ENCODE measurements at regions not wholly inside any gene's neighbourhood (a gene's known extent, or its start where the extent isn't known, plus 50 kb on each side); places are given as distances from the start of the nearest gene placed in this dataset.
"Not testable (repeated sequence)": the region's sequence is repeated elsewhere in the genome, so short reads cannot be mapped to it uniquely, and the experiment has no call there.

GRCh38 chr3:82376883-82377282, 615.4 kb upstream of the GBE1 start:
- DNase-seq: no peak

GRCh38 chr3:82373833-82374232, 612.4 kb upstream of the GBE1 start:
- DNase-seq: not testable (repeated sequence)

GRCh38 chr3:82364827-82365226, 603.4 kb upstream of the GBE1 start:
- no peak for DNase-seq

DNA sequence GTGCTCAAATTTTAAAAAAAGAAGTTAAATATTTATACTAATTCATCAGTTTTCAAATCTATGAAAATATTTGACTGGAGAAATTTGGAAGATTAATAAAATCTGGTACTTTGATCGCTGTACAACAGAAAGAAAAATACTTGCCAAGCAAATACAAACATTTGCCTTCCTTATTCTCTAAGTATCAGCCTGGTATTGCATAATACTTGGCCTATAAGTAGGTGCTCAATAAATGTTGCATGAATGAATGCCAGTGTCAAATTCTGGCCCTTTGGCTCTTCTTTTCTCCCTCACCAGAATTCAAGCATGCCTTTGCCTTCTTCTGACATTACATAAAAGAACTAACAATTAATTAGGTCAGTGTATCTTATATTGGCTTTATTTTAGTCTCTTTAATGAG, 601.7 kb upstream of the GBE1 start:
- no peak for DNase-seq

- no peak for DNase-seq
Measured at GRCh38 chr3:82355228-82355627, 593.8 kb upstream of the GBE1 start.

DNA sequence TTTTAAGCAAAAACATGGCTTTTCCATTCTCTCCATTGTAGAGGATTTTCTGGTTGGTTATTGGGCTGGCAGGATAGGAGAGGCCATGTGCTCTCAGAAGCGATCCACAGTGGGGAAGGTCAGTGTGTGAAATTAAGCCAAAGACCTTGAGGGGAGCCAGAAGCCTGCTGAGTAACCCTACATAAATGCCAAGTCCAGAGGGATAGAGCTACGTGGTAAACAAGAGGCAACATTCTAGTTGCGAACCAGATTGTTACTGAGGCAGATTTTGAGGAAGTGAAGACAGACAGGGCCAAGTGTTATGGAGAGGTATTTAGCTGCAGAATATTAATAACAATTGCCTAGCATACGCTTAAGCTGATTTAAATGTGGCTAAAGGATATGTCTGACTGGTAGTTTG, 592.8 kb upstream of the GBE1 start:
- no peak for DNase-seq

- no peak for DNase-seq
Measured at GRCh38 chr3:82353306-82354171, 592.1 kb upstream of the GBE1 start.

DNA sequence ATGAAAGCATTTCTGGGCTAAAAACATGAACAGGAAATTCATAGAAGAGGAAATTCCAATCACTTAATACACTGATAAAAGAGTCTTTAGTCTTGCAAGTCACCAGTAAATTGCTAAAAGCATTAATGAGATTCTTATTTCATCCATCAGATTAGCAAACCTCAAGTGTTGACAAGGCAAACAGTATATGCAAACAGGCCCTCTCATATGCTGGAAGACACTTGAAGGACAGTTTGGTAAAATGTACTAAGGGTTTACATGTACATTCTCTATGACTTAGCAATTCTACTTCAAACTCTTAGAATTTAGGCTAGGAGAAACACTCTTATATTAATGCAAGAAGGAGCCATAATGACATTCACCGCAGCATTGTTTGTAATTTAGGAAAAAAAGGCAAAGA, 586.1 kb upstream of the GBE1 start:
- no peak for DNase-seq

DNA sequence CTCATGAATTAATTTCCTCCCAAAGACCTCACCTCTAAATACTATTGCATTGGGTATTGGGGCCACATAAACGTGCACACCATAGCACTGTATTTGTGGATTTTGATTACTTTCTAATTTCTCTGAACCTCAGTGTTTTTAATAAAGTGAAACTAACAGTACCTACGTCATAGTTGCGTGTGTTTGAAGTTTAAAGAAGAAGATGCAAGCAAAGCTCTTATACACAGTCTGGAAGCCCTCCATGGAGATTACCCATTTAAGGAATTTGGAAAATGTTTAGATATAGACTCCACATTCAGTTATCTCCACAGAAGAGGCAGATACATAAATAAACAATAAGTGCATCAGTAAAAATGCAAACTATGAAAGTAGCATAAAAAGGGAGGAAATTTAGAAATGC, 581.1 kb upstream of the GBE1 start:
- DNase-seq: no peak

GRCh38 chr3:82329300-82329699, 567.9 kb upstream of the GBE1 start:
- no peak for DNase-seq

DNA sequence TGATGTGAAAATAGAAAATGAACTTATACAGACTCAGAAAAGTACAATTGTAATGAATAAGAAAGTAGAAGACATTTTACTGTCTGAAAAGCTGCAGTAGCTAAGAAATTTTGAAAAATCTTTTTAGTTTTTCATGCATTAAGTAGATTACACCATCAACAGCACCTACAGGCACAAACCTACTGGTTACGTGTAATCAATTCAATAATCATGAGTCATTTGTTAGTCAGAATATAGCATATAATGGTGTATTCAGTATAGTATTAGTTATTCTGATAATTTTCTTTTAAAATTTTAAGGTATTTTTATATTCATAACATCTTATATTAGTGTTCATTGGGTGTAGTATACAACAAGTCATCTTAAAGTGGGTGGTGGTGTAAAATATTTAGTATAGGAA, 550.5 kb upstream of the GBE1 start:
- DNase-seq: no peak

DNA sequence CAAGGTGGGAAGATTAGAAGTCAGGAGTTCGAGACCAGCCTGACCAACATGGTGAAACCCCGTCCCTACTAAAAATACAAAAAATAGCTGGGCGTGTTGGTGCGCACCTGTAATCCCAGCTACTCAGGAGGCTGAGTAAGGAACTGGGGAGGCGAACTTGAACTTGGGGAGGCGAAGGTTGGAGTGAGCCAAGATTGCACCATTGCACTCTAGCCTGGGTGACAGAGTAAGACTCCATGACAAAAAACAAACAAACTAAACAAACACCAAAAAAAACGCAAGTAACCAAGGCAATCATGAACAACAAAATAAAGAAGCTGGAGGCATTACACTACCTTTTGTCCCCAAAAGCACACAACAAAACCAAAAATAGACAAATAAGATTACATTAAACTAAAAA, 547.3 kb upstream of the GBE1 start:
- no peak for DNase-seq

GRCh38 chr3:82306189-82306588, 544.7 kb upstream of the GBE1 start:
- DNase-seq: no peak

DNA sequence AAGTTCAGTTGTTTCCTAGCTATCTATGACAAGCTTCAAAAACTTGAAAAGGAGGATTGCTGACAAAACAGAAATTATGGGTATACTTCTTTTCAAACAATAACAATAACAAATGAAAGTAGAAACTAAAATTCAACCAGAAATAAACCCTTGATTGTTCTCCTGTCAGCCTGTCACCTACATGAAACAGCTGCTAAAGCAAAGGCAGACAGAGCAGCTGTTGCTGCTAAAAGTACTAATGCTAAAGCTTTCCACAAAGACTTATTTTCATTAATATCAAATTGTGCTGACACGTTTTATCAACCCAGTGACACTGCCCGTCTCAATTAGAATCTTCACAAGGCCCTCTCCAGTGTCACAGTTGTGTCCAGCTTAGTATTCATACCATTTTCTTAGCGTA, 533.2 kb upstream of the GBE1 start:
- no peak for DNase-seq

- DNase-seq: no peak
Measured at GRCh38 chr3:82293867-82294266, 532.4 kb upstream of the GBE1 start.

DNA sequence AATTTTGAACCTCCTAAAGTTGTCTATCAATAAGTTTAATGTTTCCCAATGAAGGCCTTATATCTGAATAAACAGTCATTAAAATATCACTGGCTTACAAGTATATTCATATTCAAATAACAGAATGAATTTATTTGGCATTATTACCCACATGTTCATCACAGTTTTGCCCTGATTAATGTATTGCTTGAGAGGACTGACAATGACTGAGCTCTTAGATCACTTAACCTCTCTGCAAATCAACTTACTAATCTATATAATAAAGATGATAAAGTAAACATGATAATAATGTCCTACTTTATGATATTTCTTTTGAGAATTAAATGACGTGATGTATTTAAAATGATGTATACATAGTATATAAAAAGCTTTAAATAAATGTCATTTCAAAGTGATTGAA, 532.0 kb upstream of the GBE1 start:
- DNase-seq: no peak

DNA sequence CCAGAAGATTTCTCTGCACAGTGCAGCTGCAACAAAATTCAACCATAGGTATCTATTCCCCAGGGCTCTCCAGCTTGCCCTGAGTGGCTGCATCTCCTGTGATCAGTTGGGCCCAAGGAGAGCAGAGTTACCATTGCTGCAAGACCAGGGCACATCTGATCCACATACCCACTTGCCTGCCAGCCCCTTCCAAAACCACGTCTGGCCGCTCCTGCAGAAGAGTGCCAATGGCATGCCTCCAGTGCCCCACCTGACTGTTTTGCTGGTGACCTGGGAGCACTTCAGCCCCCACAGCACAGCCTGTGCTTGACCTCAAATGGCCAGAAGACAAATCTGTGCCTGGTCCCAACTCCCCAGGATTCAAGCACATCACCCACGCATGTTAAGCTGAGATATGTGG, 526.1 kb upstream of the GBE1 start:
- DNase-seq: no peak

DNA sequence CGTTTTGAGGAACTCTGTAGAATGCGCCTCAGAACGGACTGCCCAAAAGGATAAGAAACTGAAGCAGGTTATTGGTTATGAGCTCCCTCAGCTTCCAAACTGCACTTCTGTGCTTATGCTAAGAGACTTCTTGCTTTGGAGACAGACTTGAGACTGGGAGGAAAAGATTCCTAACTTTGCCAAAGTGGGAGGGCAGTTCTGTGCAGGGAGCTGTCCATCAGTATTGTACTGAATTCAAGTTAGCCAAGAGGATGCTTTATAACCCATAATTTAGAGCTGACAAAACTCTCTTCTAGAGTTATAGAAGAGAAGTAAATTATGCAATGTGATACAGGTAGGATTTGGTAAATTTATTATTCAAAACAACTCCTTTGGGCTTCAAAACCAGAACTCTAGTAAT, 519.8 kb upstream of the GBE1 start:
- no peak for DNase-seq

DNA sequence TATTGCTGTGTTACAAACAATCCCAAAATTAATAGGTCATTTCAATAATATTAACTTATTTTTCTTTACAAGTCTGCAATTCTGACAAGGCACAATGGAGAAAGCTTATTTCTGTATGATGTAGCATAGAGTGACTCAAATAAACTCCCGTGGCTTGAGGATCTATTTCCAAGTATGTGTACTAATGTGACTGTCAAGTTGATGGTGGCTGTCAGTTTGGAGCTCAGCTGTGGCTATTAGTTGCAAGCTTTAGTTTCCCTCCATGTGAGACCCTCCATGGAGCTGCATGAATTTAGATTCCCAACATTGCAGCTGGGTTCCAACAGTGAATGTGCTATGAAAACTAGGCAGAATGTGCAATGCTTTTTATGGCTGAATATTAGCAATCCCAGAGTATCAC, 515.5 kb upstream of the GBE1 start:
- DNase-seq: no peak

DNA sequence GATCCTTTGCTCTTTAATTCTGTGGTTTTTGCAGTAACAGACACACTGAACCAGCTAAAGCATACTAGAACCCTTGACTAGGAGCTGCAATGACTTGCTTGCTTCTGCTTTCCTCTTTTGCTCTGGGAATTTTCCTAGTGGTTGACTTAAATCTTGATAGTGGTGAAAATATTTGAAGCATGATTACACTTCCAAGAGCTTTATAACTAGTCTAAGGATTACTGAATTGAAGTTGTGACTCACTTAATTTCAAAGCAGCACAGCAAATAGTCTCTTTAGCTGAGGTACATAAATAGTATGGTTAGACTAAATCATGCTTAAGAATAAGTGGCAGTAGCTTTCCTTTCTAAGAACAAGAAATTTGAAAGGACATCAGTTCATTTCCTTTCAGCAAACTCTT, 513.5 kb upstream of the GBE1 start:
- no peak for DNase-seq

DNA sequence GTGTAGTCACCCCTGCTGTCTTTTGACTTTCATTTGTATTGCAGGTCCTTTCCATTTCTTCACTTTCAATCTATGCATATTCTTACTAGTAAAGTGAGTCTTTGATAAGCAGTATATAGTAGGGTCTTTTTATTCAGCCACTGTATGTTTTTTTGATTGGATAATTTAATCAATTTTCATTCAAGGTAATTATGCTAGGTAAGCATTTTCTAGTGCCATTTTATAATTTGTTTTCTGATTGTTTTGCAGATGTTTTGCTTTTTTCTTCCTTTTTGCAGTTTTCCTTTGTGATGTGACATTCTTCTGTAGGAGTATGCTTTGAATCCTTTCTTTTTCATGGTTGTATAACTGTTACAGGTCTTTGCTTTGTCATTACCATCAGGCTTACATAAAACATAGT, 504.3 kb upstream of the GBE1 start:
- DNase-seq: no peak

DNA sequence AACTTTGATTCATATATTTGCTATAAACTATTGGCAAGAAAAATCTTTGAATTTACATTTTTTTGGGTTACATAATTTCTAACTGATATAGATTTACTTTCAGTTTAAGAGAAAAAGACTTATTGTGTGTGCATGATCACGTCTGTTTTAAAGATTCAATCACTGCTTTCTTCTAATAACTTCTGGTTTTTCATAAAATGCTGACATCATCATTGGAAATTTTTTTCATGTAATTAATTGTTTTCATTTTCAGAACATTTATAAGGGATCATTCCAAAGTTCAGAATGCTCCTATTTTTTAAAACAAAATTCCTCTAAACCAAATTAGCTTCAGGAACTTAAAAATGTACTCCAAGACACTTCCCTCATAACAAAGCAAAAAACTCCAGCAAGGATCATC, 500.7 kb upstream of the GBE1 start:
- no peak for DNase-seq

DNA sequence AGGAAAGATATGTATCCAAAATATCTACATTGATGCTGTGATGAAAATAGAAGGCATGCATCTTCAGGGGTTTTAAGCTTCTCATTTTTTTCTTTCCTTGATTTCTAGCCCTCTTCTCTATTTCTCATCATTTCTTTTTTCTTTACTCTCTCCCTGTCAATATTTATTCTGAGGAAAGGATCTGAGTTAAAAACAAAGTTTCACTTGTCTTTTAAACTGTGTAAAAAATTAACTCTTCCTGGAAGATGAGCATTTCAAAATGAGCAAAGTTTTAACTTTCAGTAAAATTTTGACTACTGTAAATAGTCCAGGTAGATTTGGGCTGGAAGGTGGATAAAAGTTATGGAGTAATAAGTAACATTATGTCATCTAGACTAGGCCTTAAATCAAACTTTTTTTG, 500.2 kb upstream of the GBE1 start:
- no peak for DNase-seq

DNA sequence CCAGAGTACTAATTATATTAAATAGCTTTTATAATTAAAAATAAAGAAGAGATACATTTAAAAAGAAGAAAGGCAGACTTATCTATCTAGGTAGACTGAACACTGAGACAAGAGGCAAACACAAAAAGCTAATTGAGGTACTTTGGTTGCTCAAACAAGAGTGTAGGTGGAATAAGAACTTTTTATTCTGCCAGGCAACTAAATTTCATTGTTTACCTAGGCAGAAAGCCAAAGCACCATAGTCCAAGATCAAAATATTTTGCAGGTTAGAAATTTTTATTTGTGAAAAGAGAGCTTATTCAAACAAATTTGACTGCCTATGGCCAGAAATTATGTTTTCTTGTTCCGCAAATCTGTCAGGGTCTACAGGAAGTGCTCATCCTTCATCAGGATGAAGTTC, 499.6 kb upstream of the GBE1 start:
- DNase-seq: no peak

GRCh38 chr3:82259994-82260393, 498.5 kb upstream of the GBE1 start:
- no peak for DNase-seq
